ENCODE measurements at regions not wholly inside any gene's neighbourhood (a gene's known extent, or its start where the extent isn't known, plus 50 kb on each side); places are given as distances from the start of the nearest gene placed in this dataset.

DNA sequence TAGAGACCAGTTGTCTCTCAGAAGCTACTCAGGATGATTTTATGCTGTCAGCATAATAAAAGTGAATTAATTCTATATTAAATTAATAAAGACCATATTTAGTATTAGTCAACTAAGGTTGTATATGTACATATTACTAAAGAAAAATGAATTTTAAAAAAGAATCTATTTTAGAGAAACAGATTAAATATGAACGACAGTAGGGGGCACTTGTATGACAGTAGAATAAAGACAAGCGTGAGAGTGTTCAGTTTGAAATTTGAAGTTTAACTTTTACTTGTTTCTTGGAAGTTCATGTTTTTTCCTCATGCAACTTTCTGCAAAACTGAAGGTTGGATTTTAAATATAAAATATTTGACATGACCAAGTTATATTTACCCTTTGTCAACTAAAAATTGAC, 67.9 kb upstream of the MACF1 start:
- TF ChIP-seq, protein P1, sequence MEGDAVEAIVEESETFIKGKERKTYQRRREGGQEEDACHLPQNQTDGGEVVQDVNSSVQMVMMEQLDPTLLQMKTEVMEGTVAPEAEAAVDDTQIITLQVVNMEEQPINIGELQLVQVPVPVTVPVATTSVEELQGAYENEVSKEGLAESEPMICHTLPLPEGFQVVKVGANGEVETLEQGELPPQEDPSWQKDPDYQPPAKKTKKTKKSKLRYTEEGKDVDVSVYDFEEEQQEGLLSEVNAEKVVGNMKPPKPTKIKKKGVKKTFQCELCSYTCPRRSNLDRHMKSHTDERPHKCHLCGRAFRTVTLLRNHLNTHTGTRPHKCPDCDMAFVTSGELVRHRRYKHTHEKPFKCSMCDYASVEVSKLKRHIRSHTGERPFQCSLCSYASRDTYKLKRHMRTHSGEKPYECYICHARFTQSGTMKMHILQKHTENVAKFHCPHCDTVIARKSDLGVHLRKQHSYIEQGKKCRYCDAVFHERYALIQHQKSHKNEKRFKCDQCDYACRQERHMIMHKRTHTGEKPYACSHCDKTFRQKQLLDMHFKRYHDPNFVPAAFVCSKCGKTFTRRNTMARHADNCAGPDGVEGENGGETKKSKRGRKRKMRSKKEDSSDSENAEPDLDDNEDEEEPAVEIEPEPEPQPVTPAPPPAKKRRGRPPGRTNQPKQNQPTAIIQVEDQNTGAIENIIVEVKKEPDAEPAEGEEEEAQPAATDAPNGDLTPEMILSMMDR (IDR thresholded peaks at IDR 0.05): peak in 1 of 6 experiments; percentile 14
- no peak for TF ChIP-seq POLR2A (IDR thresholded peaks at IDR 0.05)
